ENCODE measurements at regions not wholly inside any gene's neighbourhood (a gene's known extent, or its start where the extent isn't known, plus 50 kb on each side); places are given as distances from the start of the nearest gene placed in this dataset.

DNA sequence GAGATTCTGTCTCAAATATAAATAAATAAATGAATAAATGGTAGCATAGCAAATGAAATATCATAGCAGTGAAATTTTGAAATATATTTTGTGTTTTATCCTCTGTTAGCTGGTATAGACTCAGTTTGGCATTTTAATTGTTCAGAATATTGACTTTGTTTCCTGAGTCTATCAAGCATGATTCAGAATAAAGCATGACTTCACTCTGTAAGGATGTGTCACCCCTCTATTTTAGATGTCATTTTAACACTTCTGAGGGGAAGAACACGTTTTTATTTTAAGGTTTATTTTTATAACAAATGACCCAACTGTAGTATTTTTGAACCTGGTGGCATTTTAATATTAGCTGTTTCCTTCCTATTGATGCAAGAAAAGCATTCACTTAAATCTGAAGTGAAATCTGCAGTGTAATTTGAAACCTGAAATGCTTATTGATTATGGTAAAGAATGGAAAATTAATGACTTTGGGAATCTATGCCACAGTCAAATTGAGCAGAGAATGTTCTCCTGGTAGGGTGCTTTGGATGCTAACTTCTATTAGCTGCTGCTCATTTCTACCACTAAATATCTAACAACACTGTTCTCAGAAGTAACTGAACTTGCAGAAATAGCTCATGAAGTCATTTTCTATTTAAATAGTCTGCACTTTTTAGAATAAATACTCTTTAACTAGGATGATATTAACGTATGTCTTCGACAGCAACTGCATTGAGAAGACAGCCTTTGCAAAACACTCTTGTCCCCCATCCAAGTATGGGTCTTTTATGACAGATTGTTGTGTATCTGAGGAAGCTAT is 114.2 kb downstream of the SOX4 start:
- H3K4me3 ChIP-seq (ENCODE audit: low read length), result no peak overlapping the region
- peak; percentile 6 for DNase-seq (ENCODE audit: low read depth)
- no peak for TF ChIP-seq CTCF (IDR thresholded peaks at IDR 0.05; ENCODE audit: insufficient read depth, low read depth, low read length, missing control alignments)

DNA sequence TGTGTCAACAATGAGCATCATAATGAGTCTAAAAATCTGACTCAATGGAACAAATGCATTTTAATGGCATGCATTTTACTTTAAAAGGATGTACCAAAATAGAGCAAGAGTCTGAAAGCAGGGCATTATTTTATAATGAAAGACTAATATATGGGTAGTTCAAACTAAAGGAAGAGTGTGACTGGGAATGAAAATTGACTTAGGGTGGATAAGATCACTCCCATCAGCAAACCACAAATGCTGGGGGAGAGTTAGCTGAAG is 114.7 kb downstream of the SOX4 start:
- no peak overlapping the region for H3K4me3 ChIP-seq (ENCODE audit: low read length)
- TF ChIP-seq CTCF (IDR thresholded peaks at IDR 0.05; ENCODE audit: insufficient read depth, low read depth, low read length, missing control alignments), result no peak
- no peak for DNase-seq (ENCODE audit: low read depth)

DNA sequence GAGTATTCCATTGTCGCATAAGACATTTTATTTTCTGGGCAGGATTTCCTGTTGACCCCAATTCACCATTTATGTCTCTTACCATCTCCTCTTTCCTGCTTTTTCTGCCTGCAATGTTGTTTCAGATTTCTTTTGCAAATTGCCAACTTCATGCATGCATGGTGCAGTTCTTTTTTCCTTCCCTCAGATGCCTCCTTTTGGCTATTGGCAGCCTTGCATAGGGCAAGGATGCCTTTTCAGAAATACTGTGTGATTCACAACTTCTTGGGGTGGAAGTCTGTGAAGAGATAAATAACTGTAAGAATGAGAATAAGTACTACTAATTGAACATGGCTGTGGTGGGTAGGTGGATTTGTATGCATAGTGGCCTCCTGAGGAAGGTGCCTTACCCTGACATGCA is 116.7 kb downstream of the SOX4 start:
- no peak for DNase-seq (ENCODE audit: low read depth)
- no peak overlapping the region for H3K4me3 ChIP-seq (ENCODE audit: low read length)
- no peak for TF ChIP-seq CTCF (IDR thresholded peaks at IDR 0.05; ENCODE audit: insufficient read depth, low read depth, low read length, missing control alignments)

DNA sequence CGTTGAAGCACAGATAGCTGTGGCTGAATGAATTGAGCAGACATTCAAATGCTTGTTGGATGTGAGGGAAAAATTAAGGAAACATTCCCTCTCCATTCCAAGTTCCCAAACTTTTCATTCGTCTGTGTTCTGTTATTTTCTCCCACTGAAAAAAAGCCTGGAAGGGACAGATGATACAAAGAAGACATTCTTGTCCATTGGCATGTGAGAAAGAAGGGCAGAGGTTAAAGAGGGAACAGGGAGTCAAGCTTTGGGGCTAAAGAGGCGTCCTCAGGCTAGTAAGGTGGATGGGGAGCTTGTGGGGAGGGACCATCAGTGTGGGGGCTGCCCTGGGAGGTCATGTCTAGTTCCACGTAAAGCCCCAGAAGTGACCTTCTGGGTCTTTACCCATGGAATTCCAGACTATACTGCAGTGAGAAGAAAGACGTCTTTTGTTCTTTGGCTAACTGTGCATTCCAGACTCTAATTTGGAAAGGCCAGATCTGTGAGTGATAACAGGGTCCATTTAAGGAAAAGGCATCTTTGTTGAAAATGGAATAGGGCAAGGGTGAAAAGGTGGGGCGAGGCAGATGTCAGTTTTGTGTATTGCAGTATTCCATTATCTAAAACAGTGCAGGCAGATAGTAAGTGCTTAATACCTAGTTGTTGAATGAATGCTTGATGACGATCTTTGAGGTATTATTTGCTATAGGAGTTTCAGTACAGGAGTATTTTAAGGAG is 117.5 kb downstream of the SOX4 start:
- TF ChIP-seq CTCF (IDR thresholded peaks at IDR 0.05; ENCODE audit: insufficient read depth, low read depth, low read length, missing control alignments), result no peak
- DNase-seq (ENCODE audit: low read depth), result no peak
- no peak overlapping the region for H3K4me3 ChIP-seq (ENCODE audit: low read length)

DNA sequence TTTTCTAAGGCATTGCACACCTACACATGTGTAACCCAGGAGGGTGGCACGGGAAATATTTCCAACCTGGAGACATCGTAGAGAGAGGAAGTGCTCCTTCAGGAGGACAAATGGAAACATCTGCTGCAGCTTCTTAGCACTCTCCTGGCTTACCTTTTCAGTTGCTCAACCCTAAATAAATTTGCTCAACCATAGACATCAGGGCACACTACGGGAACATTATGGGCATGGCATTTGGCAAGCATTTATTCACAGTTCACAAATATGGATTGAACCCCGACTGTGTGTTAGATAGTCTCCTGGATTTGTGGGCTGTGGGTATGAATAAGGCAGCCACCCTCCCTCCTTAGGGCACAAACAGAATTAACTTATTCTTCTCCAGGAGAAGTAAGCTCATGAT is 118.7 kb downstream of the SOX4 start:
- no peak for TF ChIP-seq CTCF (IDR thresholded peaks at IDR 0.05; ENCODE audit: insufficient read depth, low read depth, low read length, missing control alignments)
- DNase-seq (ENCODE audit: low read depth), result no peak
- no peak overlapping the region for H3K4me3 ChIP-seq (ENCODE audit: low read length)

- DNase-seq (ENCODE audit: low read depth), result no peak
- no peak for TF ChIP-seq CTCF (IDR thresholded peaks at IDR 0.05; ENCODE audit: insufficient read depth, low read depth, low read length, missing control alignments)
- no peak overlapping the region for H3K4me3 ChIP-seq (ENCODE audit: low read length)
Observed at GRCh38 chr6:21713481-21713880, 119.9 kb downstream of the SOX4 start.

DNA sequence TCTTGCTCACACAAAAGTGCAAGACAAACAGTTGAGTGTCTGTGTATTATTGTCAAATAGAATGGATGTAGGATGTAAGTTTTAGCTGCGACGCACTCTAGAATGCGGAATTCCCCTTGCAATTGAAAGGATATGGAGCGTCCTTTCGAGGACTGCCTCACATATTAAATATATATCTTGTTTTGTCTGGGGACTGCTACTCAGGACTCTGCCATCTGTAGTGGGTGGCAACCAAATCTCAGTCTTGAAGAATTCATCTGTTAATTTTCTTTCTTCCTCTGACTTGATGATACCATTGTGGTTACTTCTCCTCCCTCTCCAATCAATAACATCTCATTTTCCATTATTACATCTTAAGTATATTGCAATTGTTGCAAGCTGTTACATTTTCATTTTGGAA is 121.6 kb downstream of the SOX4 start:
- no peak overlapping the region for H3K4me3 ChIP-seq (ENCODE audit: low read length)
- no peak for TF ChIP-seq CTCF (IDR thresholded peaks at IDR 0.05; ENCODE audit: insufficient read depth, low read depth, low read length, missing control alignments)
- DNase-seq (ENCODE audit: low read depth), result no peak
